HG02798 (cell line): ENCODE measurements at regions not wholly inside any gene's neighbourhood (a gene's known extent, or its start where the extent isn't known, plus 50 kb on each side); places are given as distances from the start of the nearest gene placed in this dataset.

ENCODE experiments used
- ATAC-seq: cut with Tn5 transposase; IDR thresholded peaks from one replicate; pipeline ENCODE4 v1.9.1; 2021; ENCODE audit warnings: mild to moderate bottlenecking; ENCODE audit not compliant: unreplicated experiment, poor library complexity

DNA sequence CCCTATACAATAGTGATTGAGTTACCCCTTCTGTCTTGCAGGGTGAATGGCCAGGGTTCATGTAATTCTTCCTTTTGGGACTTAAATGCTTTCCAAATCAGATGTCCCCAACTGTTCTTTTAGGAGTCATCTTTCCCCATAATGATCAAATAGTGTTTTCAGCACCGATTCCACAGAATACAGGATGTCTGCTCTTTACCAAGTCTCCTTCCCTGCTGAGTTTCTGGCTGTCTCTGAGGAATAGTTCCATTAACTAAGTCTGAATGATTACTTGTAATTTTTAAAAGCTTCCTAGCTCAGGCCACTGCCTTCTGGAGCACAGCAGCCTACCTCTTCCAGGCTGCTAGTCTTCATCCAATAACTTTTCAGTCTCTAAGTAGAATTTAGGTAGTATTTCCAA, 630.7 kb upstream of the ZNF608 start:
- no peak for ATAC-seq

DNA sequence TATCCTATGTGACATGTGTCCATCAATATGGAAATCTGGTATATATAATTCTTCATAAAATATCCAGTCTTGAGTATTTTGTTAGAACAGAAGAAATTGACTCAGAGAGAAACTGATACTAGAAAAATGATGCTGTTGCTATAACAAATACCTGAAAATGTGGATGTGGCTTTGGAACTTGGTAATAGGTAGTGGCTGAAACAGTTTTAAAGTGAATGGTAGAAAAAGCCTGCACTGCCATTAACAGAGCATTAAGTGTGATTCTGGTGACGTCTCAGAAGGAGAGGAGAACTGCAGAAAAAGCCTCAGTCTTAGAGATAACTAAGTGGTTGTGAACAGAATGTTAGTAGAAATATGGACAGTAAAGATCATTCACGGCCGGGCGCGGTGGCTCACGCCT, 634.9 kb upstream of the ZNF608 start:
- no peak for ATAC-seq

DNA sequence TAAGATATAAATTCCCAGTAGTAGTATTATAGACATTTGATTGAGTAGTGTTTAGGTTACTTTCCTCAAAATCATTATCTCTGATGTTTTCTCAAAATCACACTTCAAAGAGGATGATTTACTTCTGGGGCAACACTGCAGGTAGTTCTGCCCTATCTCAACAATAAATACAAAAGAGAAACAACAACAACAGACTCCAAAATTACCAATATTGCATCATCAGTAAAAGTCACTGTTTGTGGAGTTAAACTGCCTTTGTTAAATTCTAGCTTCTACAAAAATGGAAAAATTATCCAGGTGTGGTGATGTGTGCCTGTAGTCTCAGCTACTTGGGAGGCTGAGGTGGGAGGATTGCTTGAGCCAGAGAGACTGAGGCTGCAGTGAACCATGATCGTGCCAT, 637.6 kb upstream of the ZNF608 start:
- ATAC-seq = no peak

DNA sequence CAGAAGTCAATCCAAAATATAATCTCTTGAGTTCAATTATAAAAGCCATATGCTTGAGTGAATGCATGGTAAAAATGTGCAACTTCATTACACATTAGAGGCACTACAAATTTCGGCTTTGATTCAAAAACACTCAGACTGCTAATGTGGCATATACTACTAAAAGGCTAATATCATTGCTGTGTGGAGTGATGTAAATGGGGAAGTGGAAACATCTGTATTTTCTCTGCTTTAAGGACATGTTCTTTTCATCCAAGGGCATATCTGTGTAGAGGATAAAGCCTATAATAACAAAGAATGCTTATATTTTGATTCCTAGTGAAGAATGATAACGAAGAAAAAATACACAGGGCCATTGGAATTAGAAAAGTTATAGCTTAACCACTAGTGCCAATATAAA, 643.9 kb upstream of the ZNF608 start:
- no peak for ATAC-seq

DNA sequence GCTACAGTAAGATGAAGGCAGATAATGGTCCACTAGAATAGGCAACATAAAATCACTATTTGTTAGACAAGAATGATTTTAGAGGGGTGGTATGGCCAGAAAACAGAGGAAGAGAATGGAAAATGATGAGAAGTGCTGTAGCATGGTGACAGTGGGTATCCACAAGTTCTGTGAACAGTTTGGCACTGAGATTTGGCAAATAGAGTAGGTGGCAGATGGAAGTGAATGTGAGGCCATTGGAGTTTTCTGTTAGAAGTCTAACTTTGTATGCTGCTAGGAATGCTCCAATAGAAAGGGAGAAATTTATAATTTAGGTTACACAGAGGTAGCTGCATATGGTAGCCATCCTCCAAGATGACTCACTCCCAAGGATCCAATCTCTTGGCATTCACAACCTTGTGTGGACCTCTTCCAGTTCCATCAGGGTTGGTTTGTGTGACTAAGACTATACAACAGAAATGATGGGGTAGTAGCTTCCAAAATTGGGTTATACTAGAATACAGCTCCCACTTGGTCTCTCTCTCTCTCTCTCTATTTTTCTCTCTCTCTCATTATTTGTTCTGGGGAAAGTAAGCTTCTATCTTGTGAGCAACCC, 646.9 kb upstream of the ZNF608 start:
- ATAC-seq = no peak

DNA sequence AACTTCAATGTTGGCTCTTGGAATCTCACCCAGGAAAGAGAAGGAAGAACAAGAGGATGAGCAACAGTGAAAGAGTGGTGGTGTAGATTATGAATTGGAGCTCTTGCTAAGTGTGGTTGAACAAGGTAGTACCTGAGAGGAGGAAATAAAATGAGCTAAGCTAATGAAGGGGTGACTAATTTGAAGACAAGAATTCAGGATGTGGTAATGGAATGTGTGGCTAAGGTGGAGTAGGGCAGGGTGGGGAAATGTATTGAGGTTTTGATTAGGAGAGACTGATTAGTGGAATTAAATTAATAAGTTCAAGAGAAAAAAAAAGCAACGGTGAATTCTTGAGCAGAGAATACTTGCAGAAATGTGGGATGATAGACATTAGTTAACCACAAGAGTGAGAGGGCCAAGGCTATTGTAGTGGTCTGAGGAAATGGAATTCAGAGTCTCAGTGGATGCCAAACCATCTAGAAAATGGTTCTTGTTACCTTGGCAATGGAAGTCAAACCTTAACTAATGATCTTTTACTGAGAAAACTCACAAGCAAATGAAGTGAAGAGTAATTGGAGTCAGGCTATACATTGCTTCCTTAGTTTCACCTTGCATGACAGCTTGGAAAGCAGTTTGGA, 648.3 kb upstream of the ZNF608 start:
- no peak for ATAC-seq

DNA sequence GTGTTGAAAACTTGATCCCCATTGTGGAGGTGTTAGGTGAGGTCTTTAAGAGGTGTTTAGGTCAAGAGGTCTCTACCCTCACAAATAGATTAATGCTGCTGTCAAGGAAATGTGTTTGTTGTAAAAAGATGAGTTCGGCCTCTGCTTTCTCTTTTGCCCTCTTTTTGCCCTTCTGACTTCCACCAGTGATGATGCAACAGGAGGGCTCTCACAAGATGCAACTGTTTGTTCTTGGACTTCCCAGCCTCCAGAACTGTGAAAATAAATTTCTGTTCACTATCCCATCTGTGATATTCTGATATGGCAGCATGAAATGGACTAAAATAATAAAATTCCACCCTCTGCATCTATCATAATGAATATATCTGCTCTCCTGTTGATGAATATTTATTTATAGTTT, 650.0 kb upstream of the ZNF608 start:
- ATAC-seq = no peak

DNA sequence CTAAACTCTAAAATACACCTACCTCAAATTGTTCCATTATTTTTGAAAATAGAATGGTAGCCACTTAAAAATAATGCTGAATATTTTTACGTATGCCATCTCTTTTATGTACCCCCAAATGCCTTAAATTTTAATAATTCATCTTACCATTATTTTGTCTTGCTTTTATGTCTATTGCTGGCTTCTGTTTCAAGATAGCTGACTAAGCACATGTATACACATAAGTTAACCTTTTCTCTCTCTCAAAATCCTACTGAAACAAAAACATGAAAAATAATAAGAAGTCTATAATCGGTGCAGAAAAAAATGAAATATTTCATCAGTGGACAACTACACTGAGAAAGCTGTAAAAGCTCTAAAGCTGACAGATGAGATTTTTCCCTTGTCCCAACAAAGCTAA, 652.0 kb upstream of the ZNF608 start:
- no peak for ATAC-seq

DNA sequence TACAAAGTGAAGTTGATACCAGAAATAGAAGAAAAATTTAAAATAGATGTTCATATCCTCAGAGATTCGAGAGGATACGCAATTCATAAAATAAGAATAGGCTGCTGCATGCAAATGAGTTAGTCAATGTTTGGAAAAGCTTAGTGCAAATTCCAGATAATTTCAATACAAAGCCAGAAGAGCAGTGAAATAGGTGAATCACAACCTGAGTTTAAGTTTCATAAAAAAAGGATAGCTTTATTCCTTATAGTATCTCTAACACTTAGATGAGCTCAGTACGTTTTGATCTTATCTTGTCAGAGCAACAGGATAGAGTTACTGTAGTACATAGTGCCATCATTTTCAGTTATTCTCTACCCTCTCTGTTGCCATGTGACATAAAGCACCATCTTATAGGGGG, 653.4 kb upstream of the ZNF608 start:
- ATAC-seq = no peak

DNA sequence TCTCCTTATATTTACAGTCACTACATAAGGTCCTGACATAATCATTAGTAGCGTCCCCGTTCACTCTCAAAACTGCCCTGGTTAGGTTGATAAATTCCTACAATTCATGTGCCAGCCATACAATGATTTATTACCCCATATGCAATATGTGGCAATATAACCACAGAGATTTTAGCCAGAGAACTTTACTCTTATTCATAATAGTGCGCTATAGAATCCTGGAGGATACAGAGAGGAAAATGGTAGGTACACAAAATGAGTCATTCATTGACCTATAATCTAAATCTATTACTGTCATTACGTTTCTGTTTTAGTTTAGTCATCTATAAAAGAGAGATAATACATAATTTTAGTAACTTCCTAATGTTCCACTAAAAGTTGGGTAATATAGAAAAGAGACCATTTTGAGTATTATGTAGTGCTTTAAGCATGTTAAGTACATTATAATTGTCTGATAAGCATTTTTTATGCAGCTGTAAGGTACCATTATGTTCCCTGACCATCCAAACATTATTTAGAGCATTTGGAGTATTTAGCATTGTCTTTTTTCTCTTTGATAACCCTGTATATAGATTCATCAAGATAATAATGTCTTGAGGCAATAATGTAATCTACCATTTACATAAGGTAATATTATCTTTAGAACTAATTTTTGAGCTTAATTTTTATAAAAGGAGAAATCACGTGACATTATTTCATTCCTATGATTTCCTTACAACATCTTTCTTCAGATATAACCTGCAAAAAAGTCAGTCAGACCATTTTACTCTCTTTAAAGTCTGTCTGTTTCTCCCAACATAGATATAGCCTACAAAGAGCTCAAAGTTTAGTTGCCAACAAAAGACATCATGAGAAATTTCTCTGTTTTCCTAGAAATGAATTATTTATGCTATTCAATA, 655.5 kb upstream of the ZNF608 start:
- no peak for ATAC-seq

DNA sequence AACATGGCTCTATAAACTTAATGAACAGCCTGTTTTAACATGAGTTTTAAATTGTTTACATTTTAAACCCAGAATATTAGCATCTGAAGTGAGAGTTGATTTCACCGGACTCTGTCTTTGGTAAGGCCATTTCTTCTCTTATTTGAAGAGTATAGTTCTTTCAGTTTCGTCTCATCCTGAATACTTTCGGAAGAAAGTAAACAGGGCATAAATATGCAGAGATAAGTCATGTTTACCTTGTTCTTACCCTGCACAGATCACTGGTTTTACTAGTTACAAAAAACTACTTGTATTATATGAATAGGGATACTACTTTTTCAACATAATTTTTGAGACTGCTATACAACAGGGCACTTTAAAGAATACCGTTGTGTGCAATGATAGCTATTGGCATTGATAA, 656.3 kb upstream of the ZNF608 start:
- no peak for ATAC-seq

DNA sequence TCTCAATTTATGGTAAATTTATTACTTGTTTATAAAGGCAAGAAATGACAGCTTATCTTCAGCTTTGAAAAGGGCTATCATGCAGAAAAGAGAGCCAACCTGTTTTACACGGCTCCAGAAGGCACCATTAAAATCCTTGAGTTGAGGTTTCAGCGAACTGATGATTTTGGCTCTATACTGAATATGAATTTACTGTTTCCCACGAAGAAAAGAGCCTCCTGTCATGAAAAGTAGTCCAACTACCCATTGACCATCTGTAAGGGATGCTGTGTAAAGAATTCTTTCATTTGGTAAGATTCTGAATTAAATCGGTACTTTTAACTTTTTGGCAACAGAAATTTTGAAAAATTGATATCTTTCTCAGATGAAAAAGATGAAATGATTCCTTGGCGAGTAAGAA, 657.6 kb upstream of the ZNF608 start:
- no peak for ATAC-seq

DNA sequence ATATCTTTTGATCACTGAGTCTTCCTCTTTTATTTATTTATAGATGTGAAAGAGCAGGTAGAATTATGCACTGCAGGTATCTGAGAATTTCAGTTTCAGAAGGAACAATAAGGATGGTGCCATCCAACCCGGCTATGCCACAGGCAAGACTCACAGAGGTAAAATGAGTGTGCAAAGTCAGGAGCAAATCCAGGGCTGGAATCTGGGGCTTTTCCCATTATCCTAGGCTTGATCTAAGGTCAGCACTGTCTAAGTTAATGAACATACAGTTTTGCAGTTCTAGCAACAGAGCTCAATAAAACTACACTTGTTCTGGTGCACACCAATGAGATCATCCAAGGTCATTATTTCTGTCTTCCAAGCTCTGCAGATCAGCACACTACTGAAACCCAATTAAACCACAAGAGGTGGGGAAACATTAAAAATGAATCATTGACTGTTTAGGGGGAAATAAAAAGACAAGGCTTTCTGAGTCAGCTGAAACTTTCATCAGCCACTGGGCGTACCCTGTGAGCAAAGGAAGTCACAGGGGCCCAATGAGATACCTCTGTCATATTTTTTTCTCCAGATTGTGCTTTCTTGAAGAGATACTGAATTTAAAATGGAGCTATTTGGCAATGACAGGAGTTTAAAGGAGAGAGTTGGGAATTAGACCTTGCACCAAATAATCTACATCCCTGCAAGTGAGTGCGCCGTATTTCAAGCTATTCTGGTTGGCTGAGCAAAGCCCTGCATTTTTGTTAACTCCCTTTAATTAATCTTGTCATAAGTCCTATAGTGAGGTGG, 662.2 kb upstream of the ZNF608 start:
- ATAC-seq = peak; percentile 28

DNA sequence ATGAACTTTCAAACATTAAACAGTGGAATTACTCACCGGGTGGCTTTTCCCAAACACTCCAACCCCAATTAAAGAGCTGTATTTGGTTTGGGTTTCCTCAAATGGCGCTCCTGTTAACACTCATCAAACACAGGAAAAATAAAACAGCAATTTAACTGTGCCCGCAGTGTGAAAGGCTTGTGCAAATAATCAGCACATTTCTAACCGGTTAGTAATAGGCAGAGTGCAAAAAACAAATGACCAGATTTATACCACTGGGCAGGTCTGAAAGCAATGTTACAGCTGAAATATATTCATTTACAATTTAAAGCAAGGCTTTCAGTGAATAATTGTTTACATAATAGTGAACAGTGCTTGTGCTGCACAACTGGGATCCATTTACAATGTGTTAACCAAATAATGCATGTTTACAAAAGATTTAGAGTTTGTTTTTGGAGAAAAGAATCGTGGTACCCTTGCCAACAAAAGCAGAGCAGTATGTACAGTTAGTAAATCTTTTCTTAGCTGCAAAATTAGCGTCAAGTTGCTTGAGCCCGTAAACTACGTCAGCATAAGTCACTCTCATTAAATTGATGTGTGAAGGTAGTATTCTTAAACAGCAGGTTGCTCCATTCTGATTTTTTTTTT, 662.9 kb upstream of the ZNF608 start:
- no peak for ATAC-seq

DNA sequence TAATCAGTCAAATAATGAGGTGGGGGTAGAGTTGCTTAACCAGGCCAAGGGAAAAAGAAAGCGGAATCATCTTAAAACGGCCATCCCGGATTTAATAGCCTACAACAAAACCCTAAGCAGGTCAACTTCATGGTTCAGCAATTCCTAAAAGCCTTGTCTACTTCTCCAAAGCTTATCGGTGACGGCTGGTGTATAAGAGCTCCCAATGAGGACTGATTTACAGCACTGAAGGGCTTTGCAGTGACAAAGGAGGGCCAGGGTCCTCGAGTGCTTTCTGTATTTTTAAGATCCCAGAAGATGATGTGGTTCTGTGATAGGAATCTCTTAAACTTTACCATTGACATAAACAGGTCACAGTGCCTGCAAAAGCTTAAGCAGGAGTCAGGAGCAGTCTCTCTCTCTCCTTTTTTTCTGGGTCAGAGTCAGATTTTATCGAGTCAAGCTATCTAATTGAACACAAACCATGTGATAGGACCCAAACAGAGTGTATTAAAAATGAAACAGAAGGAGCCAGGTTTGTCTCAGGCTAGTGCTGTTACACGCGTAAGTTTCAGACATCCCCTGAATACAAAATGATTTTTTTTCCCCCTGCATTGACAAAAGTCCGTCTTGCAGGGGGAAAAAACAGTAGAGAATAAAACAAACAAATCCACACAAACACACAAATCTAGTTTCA, 663.6 kb upstream of the ZNF608 start:
- ATAC-seq = no peak

DNA sequence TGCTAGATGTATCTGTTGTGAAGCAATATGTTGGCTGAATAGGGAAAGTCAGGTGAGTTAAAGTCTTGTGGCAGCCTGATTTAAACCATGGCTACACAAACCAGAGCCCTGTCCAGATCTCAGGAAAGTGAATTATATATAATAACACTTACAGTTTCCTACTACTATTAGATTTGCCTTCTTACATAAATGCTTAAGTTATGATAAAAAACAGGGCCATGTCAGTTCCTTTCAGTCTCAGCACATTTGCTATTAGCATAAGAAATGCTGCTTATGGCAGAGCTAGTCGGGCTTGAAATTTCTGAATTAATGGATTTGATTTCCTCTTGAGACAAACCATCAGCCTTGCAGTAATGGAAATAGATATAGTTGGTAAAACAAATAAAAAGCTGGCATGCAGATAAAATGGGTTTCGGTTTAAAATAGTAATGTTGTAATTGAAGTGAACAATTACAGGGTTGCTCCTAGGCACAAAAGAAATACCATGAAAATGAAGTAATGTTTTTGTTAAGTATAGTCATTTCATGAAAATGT, 664.2 kb upstream of the ZNF608 start:
- no peak for ATAC-seq

DNA sequence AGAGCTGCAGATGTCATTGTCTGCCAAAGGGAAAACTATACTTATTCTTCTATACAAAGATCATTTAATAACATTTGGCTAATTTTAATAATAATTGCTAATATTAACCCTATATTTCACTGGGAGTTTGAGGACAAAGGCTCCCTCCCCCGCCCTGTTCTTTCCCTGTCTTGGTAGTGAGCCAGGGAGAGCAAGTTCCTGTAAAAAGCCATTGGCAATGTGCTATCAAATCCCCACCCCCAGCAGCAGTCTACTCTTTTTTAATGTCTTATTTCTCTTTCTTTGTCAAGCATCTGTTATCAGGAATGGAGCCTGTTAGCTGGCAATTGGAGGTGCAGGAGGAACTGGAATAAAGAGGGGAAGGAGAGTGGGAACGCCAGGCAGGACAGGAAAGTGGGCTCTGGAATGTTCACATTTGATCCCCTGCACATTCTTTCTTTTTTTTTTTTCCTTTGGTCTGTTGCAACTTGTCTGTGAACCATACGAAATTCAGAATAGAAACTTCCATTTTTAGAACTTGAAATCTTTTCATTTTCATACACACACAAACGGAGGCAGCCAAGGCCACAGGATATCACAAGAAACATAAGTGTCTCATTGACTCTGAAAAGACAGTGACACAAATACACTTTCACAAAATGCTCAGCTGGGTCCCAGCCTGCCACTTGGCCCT, 664.8 kb upstream of the ZNF608 start:
- ATAC-seq = peak; percentile 68

DNA sequence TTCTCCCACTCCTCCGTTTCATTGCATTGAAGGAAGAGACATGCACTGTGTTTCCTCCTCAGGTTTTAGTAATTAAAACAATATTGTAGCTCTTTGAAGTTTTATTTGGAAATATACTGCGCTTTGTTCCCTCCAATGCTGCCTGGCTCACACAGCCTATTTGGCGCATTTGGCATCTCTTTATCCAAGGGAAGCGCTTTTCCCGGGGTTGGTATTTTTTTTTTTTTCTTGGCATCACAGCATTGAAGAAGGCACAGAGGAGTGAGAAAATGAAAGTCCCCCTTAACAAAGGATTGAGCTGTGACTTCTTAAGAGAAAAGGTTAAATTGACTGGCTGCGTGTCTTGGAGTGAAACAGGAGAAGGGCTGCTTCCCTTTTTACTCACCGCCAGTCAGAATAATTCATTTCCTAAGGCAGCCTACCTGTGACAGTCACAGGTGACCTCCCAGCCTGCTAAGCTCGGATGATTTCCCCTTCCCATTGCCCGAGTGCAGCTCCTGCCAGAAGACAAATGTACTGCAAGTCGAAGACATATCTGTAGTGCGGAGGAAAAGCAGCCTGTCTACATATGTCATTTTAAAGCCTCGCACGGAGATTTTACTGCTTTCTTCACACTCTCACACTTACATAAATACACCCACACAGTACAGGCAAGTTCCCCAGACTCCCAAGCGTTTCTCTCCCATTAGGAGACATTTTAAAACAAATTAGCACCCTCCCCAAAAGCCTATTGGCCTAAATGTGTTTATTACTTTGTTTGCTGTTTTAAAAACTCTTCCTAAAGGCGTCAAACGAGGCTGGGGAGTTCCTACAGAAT, 665.5 kb upstream of the ZNF608 start:
- peak; percentile 55 for ATAC-seq
